ENCODE measurements at regions not wholly inside any gene's neighbourhood (a gene's known extent, or its start where the extent isn't known, plus 50 kb on each side); places are given as distances from the start of the nearest gene placed in this dataset.

DNA sequence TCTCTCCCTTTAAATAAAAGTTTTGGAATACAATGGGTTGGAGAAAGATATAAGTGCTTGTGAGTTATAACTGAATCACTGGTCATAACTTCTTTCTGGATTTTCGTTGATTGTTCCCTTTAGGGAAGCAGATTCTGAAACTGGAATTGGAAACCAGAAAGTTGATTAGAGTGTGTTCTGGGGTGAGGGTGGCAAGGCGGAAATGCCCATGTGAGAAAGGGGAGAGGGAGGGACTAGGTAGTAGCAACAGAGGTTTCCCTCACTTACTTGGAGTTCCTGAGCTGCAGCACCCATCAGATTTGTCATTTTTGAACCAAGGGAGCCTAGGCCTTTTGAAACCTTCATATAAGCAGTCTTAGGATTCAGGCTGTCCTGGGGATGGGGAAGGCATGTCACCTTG, 453.4 kb downstream of the KCNJ3 start:
- Histone ChIP-seq H3K27me3 (no peaks in the 10 kb centered on the region), H3K9me3 (no peaks in the 10 kb centered on the region), H3K4me3 (no peak overlapping the region), H3K4me1 (no peaks in the 10 kb centered on the region), H3K27ac (no peak overlapping the region), H3K36me3 (no peaks in the 10 kb centered on the region)
- DNase-seq (no peak), ATAC-seq (ENCODE audit: low FRiP score in 2 of 2) (no peak)
- 83 to 93% methylated on average over 2 of the region's 2 CpGs for WGBS, 2 donors
- TF ChIP-seq POLR2AphosphoS5 (IDR thresholded peaks at IDR 0.05) (no peak), POLR2A (IDR thresholded peaks at IDR 0.05) (no peak), EP300 (IDR thresholded peaks at IDR 0.05) (no peak)
- TF ChIP-seq, protein P1, sequence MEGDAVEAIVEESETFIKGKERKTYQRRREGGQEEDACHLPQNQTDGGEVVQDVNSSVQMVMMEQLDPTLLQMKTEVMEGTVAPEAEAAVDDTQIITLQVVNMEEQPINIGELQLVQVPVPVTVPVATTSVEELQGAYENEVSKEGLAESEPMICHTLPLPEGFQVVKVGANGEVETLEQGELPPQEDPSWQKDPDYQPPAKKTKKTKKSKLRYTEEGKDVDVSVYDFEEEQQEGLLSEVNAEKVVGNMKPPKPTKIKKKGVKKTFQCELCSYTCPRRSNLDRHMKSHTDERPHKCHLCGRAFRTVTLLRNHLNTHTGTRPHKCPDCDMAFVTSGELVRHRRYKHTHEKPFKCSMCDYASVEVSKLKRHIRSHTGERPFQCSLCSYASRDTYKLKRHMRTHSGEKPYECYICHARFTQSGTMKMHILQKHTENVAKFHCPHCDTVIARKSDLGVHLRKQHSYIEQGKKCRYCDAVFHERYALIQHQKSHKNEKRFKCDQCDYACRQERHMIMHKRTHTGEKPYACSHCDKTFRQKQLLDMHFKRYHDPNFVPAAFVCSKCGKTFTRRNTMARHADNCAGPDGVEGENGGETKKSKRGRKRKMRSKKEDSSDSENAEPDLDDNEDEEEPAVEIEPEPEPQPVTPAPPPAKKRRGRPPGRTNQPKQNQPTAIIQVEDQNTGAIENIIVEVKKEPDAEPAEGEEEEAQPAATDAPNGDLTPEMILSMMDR (IDR thresholded peaks at IDR 0.05): no peak

DNA sequence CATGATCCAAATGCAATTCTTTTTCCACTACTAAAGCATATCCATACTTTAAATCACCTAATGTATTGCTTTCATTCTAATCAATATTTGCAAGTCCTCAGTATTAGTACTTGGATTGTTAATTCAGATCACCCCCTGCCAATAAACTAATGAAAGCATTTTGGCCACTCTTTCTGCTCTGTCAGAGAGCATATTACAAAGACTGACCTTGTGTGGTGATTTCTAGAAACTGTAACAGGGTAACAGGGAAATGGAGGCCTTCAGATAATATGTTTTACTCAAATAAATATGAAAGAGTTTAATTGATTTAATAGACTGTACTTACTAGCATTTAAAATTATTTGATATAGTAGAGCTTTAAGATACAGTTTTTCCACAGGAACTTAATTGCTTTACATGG, 453.0 kb downstream of the KCNJ3 start:
- Histone ChIP-seq H3K4me1 (no peaks in the 10 kb centered on the region), H3K9me3 (no peaks in the 10 kb centered on the region), H3K27me3 (no peaks in the 10 kb centered on the region), H3K4me3 (no peak overlapping the region), H3K36me3 (no peaks in the 10 kb centered on the region), H3K27ac (no peak overlapping the region)
- no peak for DNase-seq
- TF ChIP-seq EP300 (IDR thresholded peaks at IDR 0.05) (no peak), POLR2A (IDR thresholded peaks at IDR 0.05) (no peak), POLR2AphosphoS5 (IDR thresholded peaks at IDR 0.05) (no peak)
- TF ChIP-seq, protein P1 (IDR thresholded peaks at IDR 0.05): no peak
- no peak for ATAC-seq (ENCODE audit: low FRiP score in 2 of 2)

DNA sequence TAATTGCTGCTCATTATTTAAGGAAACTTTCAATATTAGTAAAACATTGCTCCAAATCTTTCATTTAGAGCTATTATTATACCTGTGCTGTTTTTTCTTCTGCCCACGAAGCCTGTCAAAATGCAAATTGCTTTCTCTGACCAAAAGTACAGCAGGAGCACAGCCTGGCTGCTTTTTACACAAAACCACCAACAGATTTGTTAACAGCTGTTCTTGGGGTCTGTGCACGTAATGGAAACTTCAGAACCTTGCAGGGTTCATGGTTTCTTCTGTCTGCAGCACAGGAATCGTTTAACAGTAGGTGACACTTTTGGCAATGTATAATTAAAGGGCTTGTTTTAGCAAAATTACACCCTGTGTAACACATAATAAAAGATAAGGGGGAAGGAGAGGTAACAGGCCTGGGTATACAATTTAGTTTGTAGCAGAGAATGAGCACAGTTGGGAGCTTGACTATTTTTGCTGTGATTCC, 447.3 kb downstream of the KCNJ3 start:
- Histone ChIP-seq H3K4me1 (no peaks in the 10 kb centered on the region), H3K9me3 (no peaks in the 10 kb centered on the region), H3K27ac (no peak overlapping the region), H3K4me3 (no peak overlapping the region), H3K27me3 (no peaks in the 10 kb centered on the region), H3K36me3 (no peaks in the 10 kb centered on the region)
- DNase-seq (no peak), ATAC-seq (ENCODE audit: low FRiP score in 2 of 2) (no peak)
- TF ChIP-seq POLR2A (IDR thresholded peaks at IDR 0.05) (no peak), POLR2AphosphoS5 (IDR thresholded peaks at IDR 0.05) (no peak), EP300 (IDR thresholded peaks at IDR 0.05) (no peak)
- TF ChIP-seq, protein P1 (IDR thresholded peaks at IDR 0.05): no peak
- 67 to 68% methylated on average over 3 of the region's 3 CpGs for WGBS, 2 donors

DNA sequence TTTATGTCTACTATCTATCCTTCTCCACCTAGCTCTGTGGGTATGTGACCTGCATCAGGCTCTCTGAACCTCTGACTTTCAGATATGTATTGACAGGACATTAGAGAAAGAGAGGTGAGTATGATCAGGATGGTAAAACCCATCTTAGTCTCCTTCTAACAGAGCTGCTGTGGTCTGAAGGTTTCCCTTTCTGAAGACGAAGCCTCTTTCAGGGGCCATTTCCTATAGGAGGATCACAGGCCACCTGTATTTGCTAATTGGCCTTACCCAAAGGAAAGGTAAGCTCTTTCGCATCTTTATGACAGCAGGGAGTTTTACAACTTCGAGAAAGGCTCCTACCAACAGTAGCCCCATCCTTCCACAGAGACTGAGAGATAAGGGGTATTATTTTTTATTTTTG, 442.9 kb downstream of the KCNJ3 start:
- TF ChIP-seq POLR2A (IDR thresholded peaks at IDR 0.05): no peak
- no peak for TF ChIP-seq POLR2AphosphoS5 (IDR thresholded peaks at IDR 0.05)
- TF ChIP-seq, protein P1 (IDR thresholded peaks at IDR 0.05): no peak
- TF ChIP-seq EP300 (IDR thresholded peaks at IDR 0.05): no peak
- Histone ChIP-seq H3K36me3 (no peaks in the 10 kb centered on the region), H3K27me3 (no peaks in the 10 kb centered on the region), H3K4me3 (no peak overlapping the region), H3K27ac (no peak overlapping the region), H3K9me3 (no peaks in the 10 kb centered on the region), H3K4me1 (no peaks in the 10 kb centered on the region)
- 85 to 87% methylated on average over 3 of the region's 3 CpGs for WGBS, 2 donors
- no peak for DNase-seq
- no peak for ATAC-seq (ENCODE audit: low FRiP score in 2 of 2)

DNA sequence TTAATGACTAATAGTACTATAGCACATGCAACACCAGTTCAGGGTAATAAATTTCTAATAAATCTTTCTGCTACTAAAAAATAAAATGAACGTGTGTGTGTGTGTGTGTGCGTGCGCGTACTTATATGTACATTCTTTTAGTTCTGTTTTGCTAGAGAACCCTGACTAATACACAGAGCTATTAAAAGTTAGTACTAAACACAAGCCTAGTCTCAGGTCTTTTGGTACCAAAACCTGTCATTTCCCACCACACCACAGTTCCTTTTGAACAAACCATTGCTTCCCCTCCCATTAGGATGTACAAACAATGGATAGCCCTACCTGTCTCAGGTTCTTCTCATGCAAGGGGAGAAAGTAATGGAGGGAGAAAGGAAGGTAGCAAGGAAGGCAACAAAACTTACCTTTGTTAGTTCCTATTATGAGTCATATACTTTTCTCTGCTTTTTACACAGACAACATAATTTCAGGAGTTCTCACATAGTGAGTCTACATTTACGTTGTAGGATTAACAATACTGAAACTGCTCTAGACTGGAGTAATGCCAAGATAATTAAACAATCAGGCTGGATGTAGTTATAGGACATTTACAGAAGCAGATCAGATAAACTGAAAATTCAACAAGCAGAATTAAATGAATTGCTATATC, 427.2 kb downstream of the KCNJ3 start:
- Histone ChIP-seq H3K4me3 (no peak overlapping the region), H3K9me3 (no peaks in the 10 kb centered on the region), H3K4me1 (no peaks in the 10 kb centered on the region), H3K36me3 (no peaks in the 10 kb centered on the region), H3K27ac (no peak overlapping the region), H3K27me3 (no peaks in the 10 kb centered on the region)
- WGBS, 2 donors: 89 to 90% methylated on average over 5 of the region's 5 CpGs
- DNase-seq (no peak), ATAC-seq (ENCODE audit: low FRiP score in 2 of 2) (no peak)
- TF ChIP-seq, protein P1 (IDR thresholded peaks at IDR 0.05): no peak
- TF ChIP-seq POLR2AphosphoS5 (IDR thresholded peaks at IDR 0.05) (no peak), EP300 (IDR thresholded peaks at IDR 0.05) (no peak), POLR2A (IDR thresholded peaks at IDR 0.05) (no peak)
